GM23338 (cell line): ENCODE measurements at regions not wholly inside any gene's neighbourhood (a gene's known extent, or its start where the extent isn't known, plus 50 kb on each side); places are given as distances from the start of the nearest gene placed in this dataset.

Source experiments
- ATAC-seq: fragments of 200-7000 bp; cut with Tn5 transposase; 3 replicates; pipeline ENCODE4 v1.9.1; 2020
- DNase-seq: peaks from one replicate; pipeline ENCODE4 v3.0.0-alpha.2; 2015; ENCODE audit warnings: low spot score
- H2AFZ ChIP-seq: fragments of 200-600 bp; sonication (generic); 2 replicates; pipeline ENCODE4 v1.8.0; 2016; ENCODE audit warnings: antibody characterized with exemption, mild to moderate bottlenecking, moderate library complexity
- H3F3A ChIP-seq: fragments of 200-600 bp; sonication (generic); replicated peaks from 2 replicates; pipeline ENCODE4 v1.8.0; 2017; ENCODE audit warnings: antibody characterized with exemption, mixed run types, low read depth
- H3K27ac ChIP-seq: fragments of 200-600 bp; sonication (generic); 2 replicates; pipeline ENCODE4 v1.6.1; 2016; ENCODE audit warnings: low read depth
- H3K27me3 ChIP-seq: fragments of 200-600 bp; sonication (generic); 2 replicates; pipeline ENCODE4 v1.8.0; 2016; ENCODE audit warnings: mild to moderate bottlenecking, mixed run types, moderate library complexity; ENCODE audit not compliant: insufficient read depth
- H3K36me3 ChIP-seq: fragments of 200-600 bp; sonication (generic); 2 replicates; pipeline ENCODE4 v1.8.0; 2016; ENCODE audit warnings: mild to moderate bottlenecking; ENCODE audit not compliant: insufficient read depth
- H3K4me1 ChIP-seq: fragments of 200-600 bp; sonication (generic); 2 replicates; pipeline ENCODE4 v1.8.0; 2016; ENCODE audit warnings: mild to moderate bottlenecking, moderate library complexity; ENCODE audit not compliant: insufficient read depth
- H3K4me2 ChIP-seq: fragments of 200-600 bp; sonication (generic); 2 replicates; pipeline ENCODE4 v1.7.1; 2017; ENCODE audit warnings: mixed run types
- H3K4me3 ChIP-seq: fragments of 200-600 bp; sonication (generic); 2 replicates; pipeline ENCODE4 v1.6.1; 2016; ENCODE audit warnings: mixed run types
- H3K79me2 ChIP-seq: fragments of 200-600 bp; sonication (generic); replicated peaks from 2 replicates; pipeline ENCODE4 v1.8.0; 2017; ENCODE audit warnings: mild to moderate bottlenecking; ENCODE audit not compliant: insufficient read depth
- H3K9me2 ChIP-seq: fragments of 200-600 bp; sonication (generic); 2 replicates; pipeline ENCODE4 v1.8.0; 2017; ENCODE audit not compliant: insufficient read depth
- H4K20me1 ChIP-seq: fragments of 200-600 bp; sonication (generic); replicated peaks from 2 replicates; pipeline ENCODE4 v1.8.0; 2017; ENCODE audit warnings: mild to moderate bottlenecking; ENCODE audit not compliant: insufficient read depth
- H3K27ac Mint-ChIP-seq: 2 replicates; pipeline ENCODE4 v1.8.0; 2020; ENCODE audit warnings: inconsistent platforms, mild to moderate bottlenecking, moderate library complexity, mixed read lengths
- H3K27me3 Mint-ChIP-seq: 3 replicates; pipeline ENCODE4 v1.8.0; 2022; ENCODE audit warnings: low read depth, mild to moderate bottlenecking, moderate library complexity, mixed read lengths, inconsistent platforms; ENCODE audit not compliant: insufficient read depth, poor library complexity
- H3K36me3 Mint-ChIP-seq: 3 replicates; pipeline ENCODE4 v1.8.0; 2021; ENCODE audit warnings: low read depth, mild to moderate bottlenecking, inconsistent platforms, moderate library complexity, mixed read lengths
- H3K4me1 Mint-ChIP-seq: 3 replicates; pipeline ENCODE4 v1.8.0; 2020; ENCODE audit warnings: mild to moderate bottlenecking, inconsistent platforms, mixed read lengths
- H3K4me3 Mint-ChIP-seq: 3 replicates; pipeline ENCODE4 v1.8.0; 2021; ENCODE audit warnings: moderate library complexity, mild to moderate bottlenecking, inconsistent platforms, mixed read lengths
- H3K9me3 Mint-ChIP-seq: 3 replicates; pipeline ENCODE4 v1.8.0; 2020; ENCODE audit warnings: moderate library complexity, mild to moderate bottlenecking, inconsistent platforms, mixed read lengths
- CREB1 ChIP-seq: fragments of 250-450 bp; sonication (Bioruptor Pico); IDR thresholded peaks from 2 replicates; pipeline ENCODE4 v1.5.0; 2020; ENCODE audit warnings: low read depth, mild to moderate bottlenecking, moderate library complexity
- EZH2 ChIP-seq: fragments of 200-600 bp; sonication (generic); IDR thresholded peaks from one replicate; pipeline ENCODE4 v1.8.0; 2017; ENCODE audit warnings: antibody characterized with exemption, mild to moderate bottlenecking, low read depth; ENCODE audit not compliant: unreplicated experiment
- EZH2phosphoT487 ChIP-seq: fragments of 200-600 bp; sonication (generic); IDR thresholded peaks from one replicate; pipeline ENCODE4 v1.8.1; 2018; ENCODE audit warnings: antibody characterized with exemption; ENCODE audit not compliant: unreplicated experiment
- JUNB ChIP-seq: IDR thresholded peaks from one replicate; pipeline ENCODE4 v1.6.1; 2016; ENCODE audit warnings: antibody characterized with exemption; ENCODE audit not compliant: unreplicated experiment
- NANOG ChIP-seq: IDR thresholded peaks from 2 replicates; pipeline ENCODE4 v1.6.1; 2016; ENCODE audit warnings: antibody characterized with exemption, borderline replicate concordance
- POLR2AphosphoS5 ChIP-seq: IDR thresholded peaks from 2 replicates; pipeline ENCODE4 v1.6.1; 2016; ENCODE audit warnings: antibody characterized with exemption, low read depth
- STAT1 ChIP-seq: IDR thresholded peaks from one replicate; pipeline ENCODE4 v1.6.1; 2016; ENCODE audit warnings: antibody characterized with exemption; ENCODE audit not compliant: unreplicated experiment
- ZNF114 ChIP-seq: fragments of 250-450 bp; sonication (Bioruptor Pico); IDR thresholded peaks from 2 replicates; pipeline ENCODE4 v1.5.0; 2020; ENCODE audit warnings: mild to moderate bottlenecking, moderate library complexity
- ZNF331 ChIP-seq: fragments of 250-450 bp; sonication (Bioruptor Pico); IDR thresholded peaks from 2 replicates; pipeline ENCODE4 v1.5.0; 2020; ENCODE audit warnings: low read depth, mild to moderate bottlenecking, moderate library complexity
- TF ChIP-seq, protein P1 (sequence below): fragments of 250-450 bp; sonication (Bioruptor Pico); IDR thresholded peaks from 2 replicates; pipeline ENCODE4 v1.5.0; 2020; ENCODE audit warnings: mild to moderate bottlenecking, moderate library complexity
- TF ChIP-seq, protein P2 (sequence below): IDR thresholded peaks from 2 replicates; pipeline ENCODE4 v1.6.1; 2016; ENCODE audit warnings: antibody characterized with exemption

DNA sequence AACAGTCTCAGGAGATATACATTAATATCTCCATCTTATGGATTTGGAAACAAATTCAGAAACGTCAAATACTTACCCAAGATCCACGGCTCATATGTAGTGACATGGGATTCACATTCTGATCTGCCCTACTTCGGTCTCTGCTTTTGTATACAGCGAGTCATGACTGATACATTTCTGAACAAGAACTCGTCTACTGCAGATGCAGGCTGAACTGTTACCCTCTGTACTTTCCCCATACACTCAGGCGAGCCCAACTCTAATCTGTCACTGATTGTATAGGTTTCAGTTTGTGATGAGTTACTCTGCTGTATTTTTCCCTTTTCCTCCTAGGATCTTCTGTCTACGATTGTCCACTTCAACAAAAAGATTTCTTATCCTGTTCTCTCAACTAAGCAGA, 441.6 kb downstream of the CCDC91 start:
- no peak overlapping the region for H3K4me2 ChIP-seq
- no peak overlapping the region for H3K27ac ChIP-seq
- ATAC-seq: no peak

More for the DNA sequence above, 441.6 kb downstream of the CCDC91 start:
- Histone ChIP-seq H3K27me3 (no peaks in the 10 kb centered on the region), H3F3A (no peaks in the 10 kb centered on the region), H3K4me1 (no peaks in the 10 kb centered on the region), H3K9me2 (peaks cover 13% of the 10 kb centered on the region), H2AFZ (no peak overlapping the region), H3K79me2 (no peaks in the 10 kb centered on the region), H4K20me1 (no peaks in the 10 kb centered on the region), H3K4me3 (no peak overlapping the region), H3K36me3 (no peaks in the 10 kb centered on the region)
- DNase-seq: no peak
- TF ChIP-seq ZNF114 (CRISPR knock-in tag) (no peak), ZNF331 (CRISPR knock-in tag) (no peak), NANOG (no peak), STAT1 (no peak), EZH2phosphoT487 (no peak), JUNB (no peak), POLR2AphosphoS5 (no peak), CREB1 (CRISPR knock-in tag) (no peak), EZH2 (no peak)
- TF ChIP-seq, protein P1, sequence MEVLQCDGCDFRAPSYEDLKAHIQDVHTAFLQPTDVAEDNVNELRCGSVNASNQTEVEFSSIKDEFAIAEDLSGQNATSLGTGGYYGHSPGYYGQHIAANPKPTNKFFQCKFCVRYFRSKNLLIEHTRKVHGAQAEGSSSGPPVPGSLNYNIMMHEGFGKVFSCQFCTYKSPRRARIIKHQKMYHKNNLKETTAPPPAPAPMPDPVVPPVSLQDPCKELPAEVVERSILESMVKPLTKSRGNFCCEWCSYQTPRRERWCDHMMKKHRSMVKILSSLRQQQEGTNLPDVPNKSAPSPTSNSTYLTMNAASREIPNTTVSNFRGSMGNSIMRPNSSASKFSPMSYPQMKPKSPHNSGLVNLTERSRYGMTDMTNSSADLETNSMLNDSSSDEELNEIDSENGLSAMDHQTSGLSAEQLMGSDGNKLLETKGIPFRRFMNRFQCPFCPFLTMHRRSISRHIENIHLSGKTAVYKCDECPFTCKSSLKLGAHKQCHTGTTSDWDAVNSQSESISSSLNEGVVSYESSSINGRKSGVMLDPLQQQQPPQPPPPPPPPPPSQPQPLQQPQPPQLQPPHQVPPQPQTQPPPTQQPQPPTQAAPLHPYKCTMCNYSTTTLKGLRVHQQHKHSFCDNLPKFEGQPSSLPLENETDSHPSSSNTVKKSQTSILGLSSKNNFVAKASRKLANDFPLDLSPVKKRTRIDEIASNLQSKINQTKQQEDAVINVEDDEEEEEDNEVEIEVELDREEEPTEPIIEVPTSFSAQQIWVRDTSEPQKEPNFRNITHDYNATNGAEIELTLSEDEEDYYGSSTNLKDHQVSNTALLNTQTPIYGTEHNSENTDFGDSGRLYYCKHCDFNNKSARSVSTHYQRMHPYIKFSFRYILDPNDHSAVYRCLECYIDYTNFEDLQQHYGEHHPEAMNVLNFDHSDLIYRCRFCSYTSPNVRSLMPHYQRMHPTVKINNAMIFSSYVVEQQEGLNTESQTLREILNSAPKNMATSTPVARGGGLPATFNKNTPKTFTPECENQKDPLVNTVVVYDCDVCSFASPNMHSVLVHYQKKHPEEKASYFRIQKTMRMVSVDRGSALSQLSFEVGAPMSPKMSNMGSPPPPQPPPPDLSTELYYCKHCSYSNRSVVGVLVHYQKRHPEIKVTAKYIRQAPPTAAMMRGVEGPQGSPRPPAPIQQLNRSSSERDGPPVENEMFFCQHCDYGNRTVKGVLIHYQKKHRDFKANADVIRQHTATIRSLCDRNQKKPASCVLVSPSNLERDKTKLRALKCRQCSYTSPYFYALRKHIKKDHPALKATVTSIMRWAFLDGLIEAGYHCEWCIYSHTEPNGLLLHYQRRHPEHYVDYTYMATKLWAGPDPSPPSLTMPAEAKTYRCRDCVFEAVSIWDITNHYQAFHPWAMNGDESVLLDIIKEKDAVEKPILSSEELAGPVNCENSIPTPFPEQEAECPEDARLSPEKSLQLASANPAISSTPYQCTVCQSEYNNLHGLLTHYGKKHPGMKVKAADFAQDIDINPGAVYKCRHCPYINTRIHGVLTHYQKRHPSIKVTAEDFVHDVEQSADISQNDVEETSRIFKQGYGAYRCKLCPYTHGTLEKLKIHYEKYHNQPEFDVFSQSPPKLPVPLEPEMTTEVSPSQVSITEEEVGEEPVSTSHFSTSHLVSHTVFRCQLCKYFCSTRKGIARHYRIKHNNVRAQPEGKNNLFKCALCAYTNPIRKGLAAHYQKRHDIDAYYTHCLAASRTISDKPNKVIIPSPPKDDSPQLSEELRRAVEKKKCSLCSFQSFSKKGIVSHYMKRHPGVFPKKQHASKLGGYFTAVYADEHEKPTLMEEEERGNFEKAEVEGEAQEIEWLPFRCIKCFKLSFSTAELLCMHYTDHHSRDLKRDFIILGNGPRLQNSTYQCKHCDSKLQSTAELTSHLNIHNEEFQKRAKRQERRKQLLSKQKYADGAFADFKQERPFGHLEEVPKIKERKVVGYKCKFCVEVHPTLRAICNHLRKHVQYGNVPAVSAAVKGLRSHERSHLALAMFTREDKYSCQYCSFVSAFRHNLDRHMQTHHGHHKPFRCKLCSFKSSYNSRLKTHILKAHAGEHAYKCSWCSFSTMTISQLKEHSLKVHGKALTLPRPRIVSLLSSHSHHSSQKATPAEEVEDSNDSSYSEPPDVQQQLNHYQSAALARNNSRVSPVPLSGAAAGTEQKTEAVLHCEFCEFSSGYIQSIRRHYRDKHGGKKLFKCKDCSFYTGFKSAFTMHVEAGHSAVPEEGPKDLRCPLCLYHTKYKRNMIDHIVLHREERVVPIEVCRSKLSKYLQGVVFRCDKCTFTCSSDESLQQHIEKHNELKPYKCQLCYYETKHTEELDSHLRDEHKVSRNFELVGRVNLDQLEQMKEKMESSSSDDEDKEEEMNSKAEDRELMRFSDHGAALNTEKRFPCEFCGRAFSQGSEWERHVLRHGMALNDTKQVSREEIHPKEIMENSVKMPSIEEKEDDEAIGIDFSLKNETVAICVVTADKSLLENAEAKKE (CRISPR knock-in tag): no peak
- TF ChIP-seq, protein P2, sequence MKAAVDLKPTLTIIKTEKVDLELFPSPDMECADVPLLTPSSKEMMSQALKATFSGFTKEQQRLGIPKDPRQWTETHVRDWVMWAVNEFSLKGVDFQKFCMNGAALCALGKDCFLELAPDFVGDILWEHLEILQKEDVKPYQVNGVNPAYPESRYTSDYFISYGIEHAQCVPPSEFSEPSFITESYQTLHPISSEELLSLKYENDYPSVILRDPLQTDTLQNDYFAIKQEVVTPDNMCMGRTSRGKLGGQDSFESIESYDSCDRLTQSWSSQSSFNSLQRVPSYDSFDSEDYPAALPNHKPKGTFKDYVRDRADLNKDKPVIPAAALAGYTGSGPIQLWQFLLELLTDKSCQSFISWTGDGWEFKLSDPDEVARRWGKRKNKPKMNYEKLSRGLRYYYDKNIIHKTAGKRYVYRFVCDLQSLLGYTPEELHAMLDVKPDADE: no peak
- Mint-ChIP-seq H3K4me3 (no peak overlapping the region), H3K36me3 (no peaks in the 10 kb centered on the region), H3K9me3 (no peaks in the 10 kb centered on the region; the same call in 2 of the 3 replicates), H3K27me3 (no peaks in the 10 kb centered on the region), H3K27ac (no peak overlapping the region), H3K4me1 (no peaks in the 10 kb centered on the region)
